ENCODE measurements at regions not wholly inside any gene's neighbourhood (a gene's known extent, or its start where the extent isn't known, plus 50 kb on each side); places are given as distances from the start of the nearest gene placed in this dataset.

DNA sequence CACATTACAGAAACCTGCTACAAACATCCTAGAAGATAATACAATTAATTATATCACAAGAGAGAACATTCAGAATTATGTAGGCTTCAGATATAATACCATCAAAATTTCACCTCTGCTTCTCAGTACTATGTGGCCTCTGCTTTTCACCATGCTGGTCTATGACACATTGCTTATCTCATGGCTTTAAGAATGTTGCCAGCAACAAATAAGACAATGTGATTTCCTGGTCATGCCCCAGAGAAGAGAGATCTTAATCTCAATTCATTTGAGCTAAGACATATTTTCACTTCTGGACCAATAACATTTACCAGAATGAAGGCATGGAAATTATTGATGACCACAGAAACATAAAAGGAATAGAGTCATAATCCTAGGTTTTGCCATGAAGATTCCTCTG, 1233.4 kb upstream of the ADGRL3 start:
- TF ChIP-seq EZH2 (IDR thresholded peaks at IDR 0.05; ENCODE audit: insufficient read depth, poor library complexity, severe bottlenecking) (no peak), EZH2phosphoT487 (IDR thresholded peaks at IDR 0.05; ENCODE audit: insufficient read depth, low read depth) (no peak)

Measured in GM23248 (cell line).